ENCODE measurements at regions not wholly inside any gene's neighbourhood (a gene's known extent, or its start where the extent isn't known, plus 50 kb on each side); places are given as distances from the start of the nearest gene placed in this dataset.
A peak's percentile ranks its signal among the peaks of the same experiment; 100 is the strongest.

DNA sequence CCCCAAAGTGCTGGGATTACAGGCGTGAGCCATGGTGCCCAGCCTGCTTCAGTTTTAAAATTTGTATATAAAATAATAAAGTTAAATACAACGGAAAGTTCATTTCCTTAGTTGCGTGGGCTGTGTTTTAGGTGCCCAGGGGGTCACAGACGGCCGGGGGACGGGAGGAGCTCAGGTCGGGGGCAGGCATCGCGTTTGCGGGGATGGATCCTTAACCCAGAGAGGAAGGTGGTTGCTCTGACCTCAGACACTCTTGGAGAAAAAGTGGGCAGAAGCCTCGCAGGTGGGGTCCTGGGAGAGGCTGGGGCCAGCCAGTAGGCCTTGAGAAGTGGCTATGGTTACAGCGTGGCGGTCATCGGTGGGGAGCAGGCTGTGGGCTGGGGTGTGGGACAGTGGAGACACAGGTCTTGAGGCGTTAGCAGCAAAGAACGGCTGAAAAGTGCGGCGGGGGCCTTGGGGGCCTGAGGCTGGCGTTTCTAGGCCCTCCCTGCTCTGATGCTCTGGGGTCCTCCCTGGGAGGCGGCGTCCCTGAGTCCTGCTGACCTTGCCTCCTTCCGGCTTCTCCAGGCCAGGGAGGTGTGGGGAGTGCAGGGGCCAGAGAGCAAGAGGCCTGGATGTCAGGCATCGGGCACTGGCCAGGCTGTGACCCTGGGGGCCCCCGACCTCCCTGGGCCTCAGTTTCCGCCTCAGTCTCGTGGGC lies 54.4 kb downstream of the UNCX start:
- DNase-seq (ENCODE audit: low read depth in 2 of 2): no peak

DNA sequence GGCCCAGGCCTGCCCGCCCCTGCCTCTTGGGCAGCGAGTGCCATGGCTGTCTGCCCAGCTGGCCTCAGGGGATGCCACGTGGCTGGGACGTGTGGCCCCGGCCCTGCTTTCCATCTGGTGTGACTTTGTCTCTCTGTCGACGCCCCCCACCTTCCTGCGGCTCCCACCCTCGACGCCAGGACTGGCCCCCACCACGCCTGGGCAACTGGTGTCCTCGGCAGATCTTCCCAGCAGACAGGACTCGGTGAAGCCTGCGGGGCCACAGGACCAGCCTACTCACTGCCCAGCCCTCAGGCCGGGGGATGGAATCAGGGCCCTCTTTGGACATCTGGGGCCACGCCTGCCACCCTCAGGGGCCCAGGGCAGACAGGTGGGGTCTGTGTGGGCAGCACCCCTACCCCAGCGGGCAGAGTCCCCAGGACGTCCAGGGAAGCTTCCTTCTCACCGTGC lies 55.1 kb downstream of the UNCX start:
- no peak for DNase-seq (ENCODE audit: low read depth in 2 of 2)

DNA sequence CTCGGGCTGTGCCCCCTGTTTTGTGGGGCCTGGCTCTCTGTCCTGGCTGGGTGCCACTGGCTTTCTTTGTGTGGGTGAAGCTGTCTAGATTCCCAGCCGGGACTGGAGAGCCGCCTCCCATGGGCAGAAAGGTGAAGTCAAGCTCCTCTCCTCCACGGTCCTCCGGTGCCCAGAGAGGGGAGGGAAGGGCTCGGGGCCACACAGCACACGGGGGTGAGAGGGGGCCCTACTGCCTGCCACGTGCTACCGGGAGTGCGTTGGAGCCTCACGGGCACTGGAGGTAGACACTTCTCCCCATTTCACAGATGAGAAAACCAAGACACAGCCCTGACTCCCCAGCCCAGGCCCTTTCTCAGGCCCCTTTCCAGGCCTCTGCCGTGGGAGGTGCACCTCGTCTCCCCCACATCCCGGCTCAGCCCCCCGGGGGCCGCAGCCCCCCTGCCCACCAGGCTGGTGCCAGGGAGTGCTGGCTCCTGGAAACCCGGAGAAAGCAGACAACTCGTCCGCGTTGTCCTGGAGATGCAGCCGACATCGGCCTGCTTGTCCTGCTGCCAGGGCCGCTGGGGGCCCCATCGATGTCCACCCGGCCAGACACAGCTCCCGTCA lies 55.8 kb downstream of the UNCX start:
- DNase-seq (ENCODE audit: low read depth in 2 of 2): no peak

DNA sequence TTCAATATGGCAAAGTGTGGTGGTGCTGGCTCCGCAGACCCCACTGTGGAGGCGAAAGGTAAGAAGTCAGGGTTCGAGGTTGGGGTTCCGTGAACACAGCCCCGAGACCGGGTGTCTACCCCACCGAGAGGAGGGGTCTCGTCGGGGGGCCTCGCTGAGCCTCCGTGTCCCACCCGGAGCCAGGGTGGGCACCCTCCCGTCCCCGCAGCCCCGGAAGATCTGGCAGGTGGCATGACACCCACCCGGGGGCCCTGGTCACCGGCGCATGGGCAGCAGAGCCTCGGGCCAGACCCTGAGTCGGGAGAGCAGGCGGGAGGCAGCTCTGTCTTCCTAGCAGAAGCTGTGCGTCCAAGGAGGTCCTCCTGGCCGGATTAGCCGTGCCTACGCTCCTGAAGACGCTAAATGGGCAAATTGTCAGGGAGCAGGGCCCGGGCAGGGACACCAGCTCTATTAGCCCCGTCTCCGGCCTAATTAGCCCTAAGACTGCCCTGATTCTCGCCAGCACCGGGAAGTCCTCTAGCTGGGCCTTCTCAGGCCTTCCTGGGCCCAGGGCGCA lies 56.4 kb downstream of the UNCX start:
- DNase-seq (ENCODE audit: low read depth in 2 of 2): no peak

DNA sequence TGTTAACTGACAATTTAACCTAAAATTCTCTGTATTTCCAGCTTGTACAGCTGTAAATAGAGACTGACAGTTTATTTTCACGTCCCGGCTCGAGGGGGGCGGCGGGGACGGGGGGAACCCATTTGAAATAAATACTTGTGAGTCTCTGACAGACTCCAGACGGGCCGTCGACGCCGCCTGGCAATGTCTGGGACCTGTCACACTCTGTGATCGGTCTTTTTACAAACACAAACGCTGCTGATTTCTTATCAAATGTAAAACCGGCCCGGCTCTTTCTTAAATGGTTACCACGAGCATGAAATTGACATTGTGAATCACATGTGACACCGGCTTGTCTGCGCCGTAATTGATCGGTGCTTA lies 57.0 kb downstream of the UNCX start:
- DNase-seq (ENCODE audit: low read depth in 2 of 2): peak in 1 of 2 donors; percentile 2

DNA sequence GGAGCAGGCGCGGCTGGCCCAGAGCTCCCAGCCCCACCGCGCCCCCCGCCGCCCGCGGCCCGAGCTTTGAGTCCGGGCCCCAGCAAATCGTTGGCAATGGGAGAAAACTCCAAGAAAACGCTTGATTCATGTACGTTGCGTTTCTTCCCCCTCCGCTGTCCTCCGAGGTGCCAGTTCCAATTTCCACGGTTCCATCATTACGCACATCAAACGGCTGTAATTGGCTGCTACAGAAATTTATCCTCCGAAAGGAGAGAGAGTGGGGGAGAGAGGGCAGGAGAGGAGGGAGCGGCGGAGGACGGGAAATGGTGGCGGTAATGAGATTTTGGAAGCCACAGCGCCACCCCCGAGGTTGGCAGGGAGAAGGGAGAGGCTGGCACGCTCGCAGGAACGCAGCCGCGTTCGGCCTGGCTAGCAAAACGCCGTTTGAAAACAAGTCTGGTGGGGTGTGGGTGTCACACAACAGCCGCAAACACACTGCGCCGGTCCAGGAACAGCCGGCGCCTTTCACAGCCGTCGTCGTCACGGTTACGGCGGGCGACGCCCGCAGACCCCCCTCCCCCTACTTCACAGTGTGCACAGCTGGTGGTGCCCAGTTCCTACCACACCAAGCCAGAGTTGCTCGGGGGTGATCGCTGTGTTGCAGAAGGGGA lies 57.5 kb downstream of the UNCX start:
- DNase-seq (ENCODE audit: low read depth in 2 of 2): peak in 1 of 2 donors; percentile 3

DNA sequence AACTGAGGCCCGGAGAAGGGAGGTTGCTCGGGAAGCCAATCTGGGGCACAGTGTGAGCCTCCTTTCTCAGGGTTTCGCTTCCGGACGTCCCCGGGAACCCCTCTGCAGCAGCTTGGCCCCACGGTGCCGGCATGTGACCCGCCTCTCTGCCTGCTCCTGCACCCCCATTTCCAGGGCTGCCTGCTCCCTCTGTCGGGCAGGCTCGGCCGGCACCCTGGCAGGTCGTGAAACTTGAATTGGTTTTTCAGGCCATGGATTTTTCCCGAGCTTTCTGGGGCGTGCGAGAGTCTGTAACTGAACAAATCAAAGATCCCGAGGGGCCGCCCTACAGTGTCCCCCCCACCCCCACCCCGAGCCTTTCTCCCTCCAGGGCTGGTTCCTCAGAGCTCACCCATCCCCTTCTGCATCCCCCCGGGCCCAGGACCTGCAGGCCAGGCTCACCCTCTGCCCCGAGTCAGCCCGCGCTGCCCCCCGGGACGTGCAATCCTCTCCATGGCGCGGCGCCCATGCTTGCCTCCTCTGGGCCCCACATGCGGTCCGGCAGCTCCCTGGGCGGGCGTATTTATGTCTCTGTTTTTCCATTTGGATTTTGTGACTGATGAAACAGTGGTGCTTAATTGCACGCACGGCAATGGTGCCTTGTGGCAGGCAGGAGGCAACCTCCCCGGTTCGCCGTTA lies 58.1 kb downstream of the UNCX start:
- DNase-seq (ENCODE audit: low read depth in 2 of 2): no peak

DNA sequence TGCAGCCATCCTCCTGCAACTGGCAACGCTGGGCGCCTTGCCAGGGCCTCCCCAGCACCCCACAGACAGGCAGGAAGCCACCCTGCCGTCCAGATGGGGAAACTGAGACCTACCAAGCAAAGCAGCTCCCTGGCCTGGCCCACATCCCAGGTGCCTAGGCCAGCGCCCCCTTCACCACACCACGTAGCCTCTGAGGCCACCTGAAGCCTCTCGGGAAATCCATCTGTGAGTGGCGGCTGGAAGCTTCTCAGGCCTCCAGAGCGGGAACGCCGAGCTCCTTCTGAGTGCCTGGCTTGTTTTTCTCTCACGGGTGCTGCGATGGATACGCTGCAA lies 58.7 kb downstream of the UNCX start:
- DNase-seq (ENCODE audit: low read depth in 2 of 2): no peak

DNA sequence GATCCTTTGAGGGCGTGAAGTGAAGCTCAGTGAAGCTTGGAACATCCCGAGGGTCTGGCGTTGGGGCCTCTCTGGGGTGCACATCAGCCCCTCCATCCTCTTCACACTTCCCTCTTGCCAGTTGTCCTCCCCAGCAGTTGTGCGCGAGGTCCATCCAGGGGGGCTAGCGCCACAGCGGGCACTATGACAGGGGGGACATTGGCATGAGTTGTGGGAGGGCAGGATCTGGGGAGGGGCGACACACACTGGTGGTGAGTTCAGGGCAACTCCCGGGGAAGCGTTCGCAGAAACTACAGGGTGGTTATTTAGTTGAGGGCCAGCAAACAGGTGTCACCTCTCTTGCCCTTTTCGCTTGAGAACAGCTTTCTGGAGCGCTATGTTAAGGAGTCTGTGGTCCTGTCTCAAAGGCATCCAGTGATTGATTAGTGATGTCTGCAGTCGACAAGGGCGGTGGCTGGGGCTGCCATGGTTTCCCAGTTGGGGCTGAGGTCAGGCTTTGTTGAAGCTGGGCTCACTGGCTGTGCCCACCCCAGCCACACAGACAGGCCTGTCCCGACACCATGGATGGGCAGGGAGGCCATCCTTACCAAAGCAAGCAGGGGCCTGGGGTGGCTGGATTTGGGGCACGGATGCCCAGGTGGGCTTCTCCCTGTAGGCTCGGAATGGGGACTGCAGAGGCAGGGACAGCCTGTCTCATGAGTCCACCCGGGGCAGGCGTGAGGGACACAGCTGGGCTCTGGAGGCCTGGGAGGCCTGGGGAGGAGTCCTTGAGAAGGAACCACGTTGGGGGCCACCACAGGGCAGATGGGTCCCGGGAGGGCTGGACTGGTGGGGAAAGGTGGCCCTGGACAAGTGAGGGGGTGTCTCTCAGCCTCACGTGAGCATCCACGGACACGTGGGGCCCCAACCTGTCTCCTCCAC lies 59.4 kb downstream of the UNCX start:
- DNase-seq (ENCODE audit: low read depth in 2 of 2): no peak

DNA sequence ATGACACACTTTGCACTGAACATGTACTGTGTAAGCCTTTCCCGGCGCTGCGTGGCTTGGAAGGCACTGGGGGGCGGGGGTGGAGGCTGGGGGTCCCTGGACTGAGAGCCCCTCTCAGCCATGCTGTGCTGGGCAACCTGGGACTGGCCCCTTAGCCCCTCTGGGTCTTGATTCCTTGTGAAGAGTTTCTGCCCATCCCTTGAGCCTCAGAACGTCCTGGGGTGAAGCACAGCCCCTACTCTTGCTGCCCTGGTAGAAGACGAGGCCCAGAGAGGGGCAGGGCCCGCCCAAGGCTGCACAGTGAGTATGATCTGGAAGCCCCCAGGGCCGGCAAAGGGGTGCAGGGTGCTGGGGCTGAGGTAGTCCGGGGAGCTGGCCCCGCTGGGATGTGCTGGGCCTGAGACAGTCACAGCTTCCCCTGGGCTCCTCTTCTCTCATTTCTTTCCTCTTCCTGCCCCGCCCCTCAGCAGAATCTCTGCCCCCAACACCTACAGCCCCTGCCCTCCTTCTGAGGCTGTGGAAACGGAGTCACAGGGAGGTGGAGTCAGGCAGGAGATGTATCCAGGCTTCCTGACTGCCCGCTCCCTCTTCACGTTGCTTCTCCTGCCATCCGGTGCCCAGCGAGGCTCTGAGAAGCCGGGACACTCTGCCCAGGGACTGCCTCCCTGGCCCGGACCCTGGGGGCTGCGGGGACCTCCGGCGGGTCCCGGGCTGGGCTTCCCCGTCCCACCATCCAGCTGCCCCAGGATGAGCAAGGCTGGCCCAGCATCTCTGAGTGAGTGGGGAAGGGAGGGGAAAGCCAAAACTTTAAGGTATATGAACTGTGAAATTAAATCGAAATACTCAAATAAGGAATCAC lies 60.5 kb downstream of the UNCX start:
- no peak for DNase-seq (ENCODE audit: low read depth in 2 of 2)

DNA sequence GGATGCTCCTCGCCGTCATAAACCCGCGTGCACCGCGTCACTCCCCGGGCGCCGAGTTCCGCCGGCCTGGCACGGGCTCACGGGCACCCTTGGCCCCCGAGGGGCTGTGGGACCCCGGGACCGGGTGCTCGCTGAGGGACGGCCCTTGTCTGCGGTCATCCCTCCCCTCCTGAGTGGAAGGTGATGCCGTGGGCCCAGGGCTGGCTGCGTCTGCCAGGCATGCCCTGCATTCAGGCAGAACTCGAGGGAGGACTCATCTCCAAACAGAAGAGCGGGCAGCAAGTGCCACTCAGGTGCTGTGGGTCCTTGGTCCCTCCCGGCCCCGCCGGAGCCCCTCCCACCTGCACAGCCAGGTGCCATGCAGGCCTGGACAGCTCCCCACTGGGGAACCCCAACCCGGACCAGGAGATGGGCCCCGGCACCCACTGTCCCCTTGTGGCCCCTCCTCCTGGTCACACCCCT lies 61.3 kb downstream of the UNCX start:
- DNase-seq (ENCODE audit: low read depth in 2 of 2): no peak

DNA sequence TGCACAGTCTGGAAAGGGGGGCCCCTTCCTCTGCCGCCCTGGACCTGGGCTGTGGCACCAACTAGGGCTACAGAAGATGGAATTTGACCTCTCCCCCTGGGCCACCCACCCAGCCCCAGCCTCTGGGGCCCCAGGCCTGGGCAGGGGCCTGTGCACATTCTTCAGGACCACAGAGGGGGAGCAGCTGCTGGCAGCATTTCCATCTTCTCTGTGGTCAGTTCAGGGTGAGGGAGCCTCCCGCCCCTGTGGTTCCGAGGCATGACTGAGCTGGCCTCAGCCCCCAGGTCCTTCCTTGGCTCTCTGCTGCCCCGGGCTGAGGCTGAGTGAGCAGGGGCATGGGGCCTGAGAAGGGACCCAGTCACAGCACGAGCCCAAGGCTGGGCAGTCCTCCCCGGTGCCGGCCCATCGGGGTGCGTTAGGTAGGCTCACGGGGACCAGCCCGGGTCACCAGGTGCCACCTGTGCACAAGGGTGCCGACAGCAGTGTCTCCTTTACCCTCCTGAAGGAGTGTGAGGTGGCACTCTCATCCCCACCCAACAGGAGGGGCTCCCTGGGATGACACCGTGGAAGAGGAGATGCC lies 63.2 kb downstream of the UNCX start:
- DNase-seq (ENCODE audit: low read depth in 2 of 2): no peak

DNA sequence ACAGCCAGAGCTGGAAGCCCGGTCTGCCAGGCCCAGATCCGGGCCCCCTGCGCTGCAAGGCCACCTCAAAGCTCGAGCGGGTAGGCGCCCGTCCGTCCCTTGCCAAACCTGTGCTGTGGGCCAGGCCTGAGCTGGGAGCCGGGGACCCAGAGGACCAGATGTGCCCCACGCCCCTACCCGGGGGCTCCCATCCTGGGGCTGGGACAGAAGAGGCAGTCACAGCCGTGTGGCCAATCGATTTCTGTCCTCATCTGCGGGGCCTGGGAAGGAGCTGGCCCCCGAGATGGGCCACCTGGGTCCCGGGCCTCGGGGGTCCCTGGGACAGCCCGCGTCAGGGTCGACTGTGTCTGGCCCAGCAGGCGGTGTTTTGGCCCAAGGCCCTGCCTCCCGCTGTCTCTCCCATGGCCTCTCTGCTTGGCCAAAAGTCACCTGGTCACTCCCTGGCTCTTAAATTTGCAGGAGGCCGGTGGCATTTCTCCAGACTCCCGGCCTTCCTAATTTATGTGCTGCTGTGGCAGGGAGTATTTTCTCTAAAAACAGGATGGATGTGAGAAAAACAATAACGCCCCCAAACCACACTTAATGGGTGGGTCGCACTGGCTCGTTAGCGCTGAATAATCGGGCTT lies 63.8 kb downstream of the UNCX start:
- DNase-seq (ENCODE audit: low read depth in 2 of 2): no peak

DNA sequence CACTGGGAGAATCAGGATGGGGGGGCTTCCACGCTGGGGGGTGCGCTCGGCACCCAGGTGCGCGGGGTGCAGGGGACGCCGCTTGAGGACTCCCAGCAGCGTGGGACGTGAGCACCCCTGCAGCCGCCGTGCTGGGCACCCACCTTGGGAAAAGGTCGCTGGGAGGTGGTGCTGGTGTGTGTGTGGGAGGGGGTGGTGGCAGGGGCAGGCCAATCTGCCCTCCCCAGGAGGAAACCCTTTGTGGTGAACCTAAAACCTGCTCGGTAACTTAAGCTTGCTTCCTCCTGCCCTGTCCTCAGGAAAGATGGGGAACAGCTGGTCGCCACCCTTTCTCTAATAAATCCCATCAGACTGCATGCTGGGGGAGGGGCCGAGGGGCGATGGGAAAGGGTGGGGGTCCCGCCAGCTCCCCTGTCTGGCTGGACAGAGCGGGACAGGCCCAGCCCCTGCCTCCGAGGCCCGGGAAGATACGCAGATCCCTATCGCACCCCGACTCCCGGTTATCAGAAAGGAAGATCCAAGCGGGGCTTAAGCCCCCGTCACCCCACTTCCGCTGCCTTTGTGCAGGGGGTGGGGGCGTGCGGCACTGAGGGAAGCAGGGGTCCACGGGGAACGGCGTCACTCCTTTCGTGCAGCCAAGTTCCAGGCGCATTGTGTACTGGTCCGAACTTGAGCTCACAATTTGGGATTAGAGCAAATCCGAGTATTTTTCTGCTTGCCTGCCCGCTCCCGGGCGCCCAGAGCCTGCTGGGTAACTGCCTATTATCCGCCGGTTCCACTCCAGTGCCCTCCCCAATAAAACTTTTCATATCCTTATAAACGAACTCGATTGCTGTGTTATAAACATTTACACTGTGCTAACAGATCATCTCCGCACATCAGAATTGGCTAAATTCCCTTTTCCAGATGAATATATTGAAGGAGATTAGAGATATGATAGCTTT lies 64.6 kb downstream of the UNCX start:
- no peak for DNase-seq (ENCODE audit: low read depth in 2 of 2)

DNA sequence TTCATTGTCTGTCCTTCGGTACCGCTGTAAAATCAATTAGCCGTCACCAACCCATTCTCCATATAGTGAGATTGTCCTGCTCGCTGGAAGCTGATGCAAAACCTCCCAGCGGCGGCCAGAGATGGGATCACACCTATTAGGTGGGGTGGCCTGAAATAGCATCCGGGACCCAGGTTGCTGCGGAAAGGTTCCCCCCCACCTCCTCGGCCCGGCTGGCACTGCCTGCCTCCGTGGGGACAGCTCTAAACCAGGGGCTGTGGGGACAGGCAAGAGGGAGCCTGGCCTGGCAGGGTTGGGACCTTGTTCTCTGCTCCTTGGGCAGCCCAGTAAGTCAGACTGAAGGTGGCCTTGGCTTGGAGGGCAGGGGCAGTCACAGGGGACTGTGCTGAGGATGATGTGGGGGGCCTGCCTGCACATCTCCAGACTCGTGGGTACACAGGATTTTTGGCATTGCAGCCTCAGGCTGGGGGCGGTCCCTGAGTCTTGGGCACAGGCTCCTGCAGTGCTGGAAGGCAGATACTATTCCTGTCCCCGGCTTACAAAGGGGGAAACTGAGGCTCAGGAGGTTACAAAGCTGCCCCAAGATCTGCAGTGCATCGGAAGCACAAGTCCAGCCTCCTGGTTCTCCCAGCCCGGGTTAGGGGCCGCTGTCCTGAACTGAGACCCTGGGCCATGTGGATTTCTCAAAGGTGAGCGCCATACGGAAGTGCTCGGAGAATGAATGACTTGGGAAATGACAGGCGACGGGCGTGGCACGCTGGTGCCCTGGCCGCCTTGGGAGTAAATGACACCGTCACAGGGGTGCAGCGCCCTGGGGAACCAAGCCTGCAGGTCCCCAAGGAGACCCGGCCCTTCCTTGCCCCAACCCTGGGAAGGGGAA lies 65.6 kb downstream of the UNCX start:
- DNase-seq (ENCODE audit: low read depth in 2 of 2): no peak

DNA sequence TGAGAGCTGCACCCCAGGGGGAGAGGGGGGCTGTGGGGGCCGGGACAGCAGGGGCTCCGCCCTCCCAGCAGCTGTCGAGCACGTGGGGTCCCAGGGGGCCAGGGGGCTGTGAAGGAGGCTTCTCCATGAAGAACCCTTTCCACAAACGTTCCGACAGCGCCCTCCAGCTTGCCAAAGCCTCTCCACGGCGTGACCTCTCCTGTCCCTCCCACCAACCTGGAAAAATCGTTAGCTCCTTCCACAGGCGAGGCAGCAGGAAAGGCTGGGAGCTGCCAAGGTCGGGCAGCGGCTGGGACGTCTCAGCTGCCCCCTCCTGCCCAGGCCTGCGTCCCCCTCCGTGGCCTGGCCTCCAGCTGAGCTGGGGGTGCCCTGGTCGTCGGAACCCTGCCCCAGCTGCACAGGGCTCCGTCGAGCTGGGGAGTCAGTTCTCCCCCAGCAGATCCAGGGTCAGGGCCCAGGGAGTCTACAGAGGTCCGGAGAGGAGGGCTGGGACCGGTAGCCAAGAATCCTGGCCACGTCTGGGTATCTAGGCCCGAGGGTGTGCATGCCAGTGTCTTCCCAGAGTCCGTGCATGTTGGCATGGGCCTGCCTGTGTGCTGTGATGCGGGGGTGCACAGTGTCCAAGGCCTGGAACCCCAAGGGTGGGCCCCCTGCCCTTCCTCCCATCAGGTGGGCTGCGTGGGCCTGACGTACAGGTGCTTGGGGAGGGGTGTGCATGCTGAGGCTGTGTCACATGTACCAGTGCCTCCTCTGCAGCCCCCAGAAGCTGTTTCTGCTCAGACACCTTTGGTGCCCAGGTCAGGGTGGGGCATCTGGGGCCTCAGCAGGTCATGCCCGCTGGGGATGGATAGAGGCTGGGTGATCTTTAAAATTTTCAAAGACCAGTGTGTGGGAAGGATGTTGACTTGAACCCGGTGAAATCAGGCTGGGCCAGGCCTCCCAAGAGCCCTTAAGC lies 66.5 kb downstream of the UNCX start:
- DNase-seq (ENCODE audit: low read depth in 2 of 2): no peak
